Ovary (tissue), 3 donors: ENCODE measurements at regions not wholly inside any gene's neighbourhood (a gene's known extent, or its start where the extent isn't known, plus 50 kb on each side); places are given as distances from the start of the nearest gene placed in this dataset.

Source experiments
- POLR2A ChIP-seq: fragments of 450-650 bp; IDR thresholded peaks from one replicate; pipeline ENCODE4 v1.6.1; 2017; ENCODE audit warnings: antibody characterized with exemption, mild to moderate bottlenecking, moderate library complexity
- TF ChIP-seq, protein P1 (sequence below), 3 donors: fragments of 450-650 bp in 2 of 3; fragments of 200-600 bp in 1 of 3; IDR thresholded peaks; one replicate each; pipeline versions ENCODE4 v1.5.1 to v1.8.0; 2016 to 2022; ENCODE audit warnings: antibody characterized with exemption in 3 of 3, mild to moderate bottlenecking in 1 of 3
- donor health status: DM: no; HTN: no; CAD: no.

DNA sequence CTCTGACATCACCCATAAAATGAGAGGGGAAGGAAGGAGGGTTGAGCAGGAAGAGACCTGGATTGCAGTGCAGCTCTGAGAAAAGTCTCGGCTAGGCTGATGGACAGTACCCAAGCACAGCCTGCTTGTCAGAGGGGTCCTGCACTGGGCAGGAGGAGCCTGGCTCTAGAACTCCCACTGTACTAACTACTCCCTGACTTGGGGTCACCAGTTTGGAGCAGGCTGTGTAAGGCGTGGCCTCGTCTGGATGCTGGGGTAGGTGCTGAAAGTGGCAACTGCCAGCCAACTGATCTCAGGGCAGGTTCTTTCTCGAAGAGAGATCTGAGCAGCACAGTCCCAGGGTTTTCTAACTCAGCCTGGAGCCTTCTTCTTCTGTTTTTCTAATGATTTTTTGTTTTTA is 176.3 kb downstream of the ATP23 start:
- TF ChIP-seq, protein P1, sequence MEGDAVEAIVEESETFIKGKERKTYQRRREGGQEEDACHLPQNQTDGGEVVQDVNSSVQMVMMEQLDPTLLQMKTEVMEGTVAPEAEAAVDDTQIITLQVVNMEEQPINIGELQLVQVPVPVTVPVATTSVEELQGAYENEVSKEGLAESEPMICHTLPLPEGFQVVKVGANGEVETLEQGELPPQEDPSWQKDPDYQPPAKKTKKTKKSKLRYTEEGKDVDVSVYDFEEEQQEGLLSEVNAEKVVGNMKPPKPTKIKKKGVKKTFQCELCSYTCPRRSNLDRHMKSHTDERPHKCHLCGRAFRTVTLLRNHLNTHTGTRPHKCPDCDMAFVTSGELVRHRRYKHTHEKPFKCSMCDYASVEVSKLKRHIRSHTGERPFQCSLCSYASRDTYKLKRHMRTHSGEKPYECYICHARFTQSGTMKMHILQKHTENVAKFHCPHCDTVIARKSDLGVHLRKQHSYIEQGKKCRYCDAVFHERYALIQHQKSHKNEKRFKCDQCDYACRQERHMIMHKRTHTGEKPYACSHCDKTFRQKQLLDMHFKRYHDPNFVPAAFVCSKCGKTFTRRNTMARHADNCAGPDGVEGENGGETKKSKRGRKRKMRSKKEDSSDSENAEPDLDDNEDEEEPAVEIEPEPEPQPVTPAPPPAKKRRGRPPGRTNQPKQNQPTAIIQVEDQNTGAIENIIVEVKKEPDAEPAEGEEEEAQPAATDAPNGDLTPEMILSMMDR (IDR thresholded peaks at IDR 0.05) = no peak
- no peak for TF ChIP-seq POLR2A
